ENCODE measurements at regions not wholly inside any gene's neighbourhood (a gene's known extent, or its start where the extent isn't known, plus 50 kb on each side); places are given as distances from the start of the nearest gene placed in this dataset.

DNA sequence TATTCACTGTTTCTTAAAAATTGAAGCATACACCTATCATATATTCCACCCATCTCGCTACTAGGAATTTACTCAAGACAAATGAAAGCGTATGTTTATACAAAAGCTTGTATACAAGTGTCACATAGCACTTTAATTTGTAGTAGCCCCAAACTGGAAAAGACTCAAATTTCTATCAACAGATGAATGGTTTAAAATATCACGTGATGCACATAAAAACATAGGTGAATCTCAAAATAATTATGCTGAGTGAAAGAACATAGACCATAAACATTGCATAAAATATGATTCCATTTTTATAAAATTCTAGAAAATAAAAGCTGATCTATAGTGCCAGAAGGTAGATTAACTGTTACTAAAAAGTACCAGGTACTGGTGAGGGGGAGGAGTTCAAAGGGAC, 392.9 kb upstream of the LRATD1 start:
- no peak for DNase-seq (ENCODE audit: low read depth in 1 of 2, low spot score in 2 of 2)
- 93% methylated on average over 3 of the region's 3 CpGs; no CpG with 5 or more reads in 1 of the 2 experiments for WGBS, 2 experiments (ENCODE audit: extremely low coverage in 1 of 2, insufficient coverage in 1 of 2, insufficient read length in 1 of 2, insufficient replicate concordance in 2 of 2, low coverage in 1 of 2, low lambda C conversion rate in 2 of 2, missing lambda C conversion rate in 1 of 2)
- FAIRE-seq, result no peak

More for the DNA sequence above, 392.9 kb upstream of the LRATD1 start:
- no peak overlapping the region for H3K18ac ChIP-seq (ENCODE audit: extremely low read depth, low read length)
- no peaks in the 10 kb centered on the region for H4K20me1 ChIP-seq (replicated peaks in 1 of 2; ENCODE audit: control insufficient read depth in 1 of 2, insufficient read depth in 2 of 2, low read length in 2 of 2)
- H3K56ac ChIP-seq (replicated peaks; ENCODE audit: insufficient read length, low read depth, low read length), result no peak overlapping the region
- CTCF ChIA-PET (ENCODE audit: partially characterized antibody), result no interaction called here
- H4K8ac ChIP-seq (ENCODE audit: extremely low read depth, insufficient read depth, low read length), result no peak overlapping the region
- no peak for TF ChIP-seq NRF1 (IDR thresholded peaks at IDR 0.05; ENCODE audit: low read depth, low read length)
- no peak for TF ChIP-seq KDM1A (IDR thresholded peaks at IDR 0.05; ENCODE audit: borderline replicate concordance, low read length)
- TF ChIP-seq SIX5 (IDR thresholded peaks at IDR 0.05; ENCODE audit: low read depth, low read length), result no peak
- no peak for TF ChIP-seq CREB1 (IDR thresholded peaks at IDR 0.05)
- no peak for TF ChIP-seq EZH2 (IDR thresholded peaks at IDR 0.05; ENCODE audit: low read depth, low read length, severe bottlenecking)
- no peak for TF ChIP-seq YY1 (IDR thresholded peaks at IDR 0.05; ENCODE audit: low read depth, low read length)
- no peak for TF ChIP-seq CHD2 (IDR thresholded peaks at IDR 0.05; ENCODE audit: low read length)
- no peaks in the 10 kb centered on the region for H3K23me2 ChIP-seq (ENCODE audit: low read depth, low read length)
- H3K79me1 ChIP-seq (ENCODE audit: low read depth, low read length), result no peaks in the 10 kb centered on the region
- no peak overlapping the region for H2BK15ac ChIP-seq (ENCODE audit: low read length)
- H2AFZ ChIP-seq (ENCODE audit: low read length), result no peak overlapping the region
- H3K27ac ChIP-seq (ENCODE audit: low read depth, low read length), result no peak overlapping the region
- no peak overlapping the region for H4K91ac ChIP-seq (replicated peaks; ENCODE audit: insufficient read length, low read length)
- no peak overlapping the region for H2BK12ac ChIP-seq (ENCODE audit: low read depth, low read length)
- no peak overlapping the region for H3K23ac ChIP-seq (ENCODE audit: insufficient read length)
- H3K36me3 ChIP-seq (ENCODE audit: control insufficient read depth in 2 of 4, insufficient read depth in 4 of 4, low read length in 3 of 4), result no peaks in the 10 kb centered on the region
- H3K14ac ChIP-seq (ENCODE audit: insufficient read length), result no peak overlapping the region
- H3K9me3 ChIP-seq (ENCODE audit: insufficient read depth in 2 of 2, low read depth in 1 of 2, low read length in 1 of 2), result no peaks in the 10 kb centered on the region
- no peak overlapping the region for H3K4ac ChIP-seq (replicated peaks; ENCODE audit: insufficient read length, low read depth, low read length)
- H3K4me2 ChIP-seq (ENCODE audit: insufficient read depth in 1 of 2, low read depth in 2 of 2, low read length in 2 of 2), result no peak overlapping the region
- H2BK20ac ChIP-seq (ENCODE audit: low read length), result no peak overlapping the region
- no peak overlapping the region for H3K9ac ChIP-seq (replicated peaks in 1 of 4; ENCODE audit: extremely low read depth in 1 of 4, low read depth in 3 of 4, low read length in 3 of 4)
- H2BK120ac ChIP-seq (replicated peaks; ENCODE audit: low read depth, low read length), result no peak overlapping the region
- no peaks in the 10 kb centered on the region for H3K79me2 ChIP-seq (ENCODE audit: control insufficient read depth in 1 of 2, insufficient read depth in 2 of 2, low read length in 2 of 2)
- H3K4me3 ChIP-seq (ENCODE audit: extremely low read depth in 1 of 4, insufficient read depth in 2 of 4, low read depth in 3 of 4, low read length in 4 of 4), result no peak overlapping the region
- H2BK5ac ChIP-seq (ENCODE audit: low read depth, low read length), result no peak overlapping the region
- no peaks in the 10 kb centered on the region for H3K4me1 ChIP-seq (replicated peaks in 1 of 4; ENCODE audit: control insufficient read depth in 3 of 4, insufficient read depth in 4 of 4, low read length in 3 of 4)
- no peaks in the 10 kb centered on the region; a peak in 1 of 7 replicates for H3K27me3 ChIP-seq (replicated peaks in 1 of 4; ENCODE audit: control insufficient read depth in 3 of 4, extremely low read depth in 1 of 4, insufficient read depth in 3 of 4, low read length in 3 of 4)
- POLR2A ChIA-PET (ENCODE audit: partially characterized antibody), result no interaction called here
- no peak overlapping the region for H2AK5ac ChIP-seq (ENCODE audit: low read depth, low read length)
- H4K5ac ChIP-seq (ENCODE audit: insufficient read length, low read depth, low read length), result no peak overlapping the region

All from H1 (cell line).